HAP-1 (cell line): ENCODE measurements at regions not wholly inside any gene's neighbourhood (a gene's known extent, or its start where the extent isn't known, plus 50 kb on each side); places are given as distances from the start of the nearest gene placed in this dataset.

ENCODE experiments used
- DNase-seq, 2 experiments: peaks; one replicate each; pipeline ENCODE4 v3.0.0-alpha.2; 2016 to 2020; ENCODE audit warnings: low spot score in 2 of 2
- H3K27me3 ChIP-seq: fragments of 250-450 bp; sonication (Bioruptor Pico); 2 replicates; pipeline ENCODE4 v1.5.1; 2020; ENCODE audit warnings: low read depth, mild to moderate bottlenecking, moderate library complexity
- H3K36me3 ChIP-seq: fragments of 250-450 bp; sonication (Bioruptor Pico); replicated peaks from 2 replicates; pipeline ENCODE4 v1.5.1; 2020; ENCODE audit warnings: mild to moderate bottlenecking
- H3K4me1 ChIP-seq: fragments of 250-450 bp; sonication (Bioruptor Pico); 2 replicates; pipeline ENCODE4 v1.5.1; 2020; ENCODE audit warnings: mild to moderate bottlenecking
- H3K4me3 ChIP-seq: fragments of 250-450 bp; sonication (Bioruptor Pico); 2 replicates; pipeline ENCODE4 v1.5.1; 2020; ENCODE audit warnings: mild to moderate bottlenecking, moderate library complexity
- H3K9me3 ChIP-seq: fragments of 250-450 bp; sonication (Bioruptor Pico); 2 replicates; pipeline ENCODE4 v1.5.1; 2020; ENCODE audit warnings: mild to moderate bottlenecking, moderate library complexity
- in situ Hi-C: fragments of 300-500 bp; cut with MboI; formaldehyde crosslinking; loops from 3 replicates; pipeline ENCODE4 v1.14.3; 2020; ENCODE audit warnings: low sequenced_read_pairs, inconsistent platforms, mixed read lengths

DNA sequence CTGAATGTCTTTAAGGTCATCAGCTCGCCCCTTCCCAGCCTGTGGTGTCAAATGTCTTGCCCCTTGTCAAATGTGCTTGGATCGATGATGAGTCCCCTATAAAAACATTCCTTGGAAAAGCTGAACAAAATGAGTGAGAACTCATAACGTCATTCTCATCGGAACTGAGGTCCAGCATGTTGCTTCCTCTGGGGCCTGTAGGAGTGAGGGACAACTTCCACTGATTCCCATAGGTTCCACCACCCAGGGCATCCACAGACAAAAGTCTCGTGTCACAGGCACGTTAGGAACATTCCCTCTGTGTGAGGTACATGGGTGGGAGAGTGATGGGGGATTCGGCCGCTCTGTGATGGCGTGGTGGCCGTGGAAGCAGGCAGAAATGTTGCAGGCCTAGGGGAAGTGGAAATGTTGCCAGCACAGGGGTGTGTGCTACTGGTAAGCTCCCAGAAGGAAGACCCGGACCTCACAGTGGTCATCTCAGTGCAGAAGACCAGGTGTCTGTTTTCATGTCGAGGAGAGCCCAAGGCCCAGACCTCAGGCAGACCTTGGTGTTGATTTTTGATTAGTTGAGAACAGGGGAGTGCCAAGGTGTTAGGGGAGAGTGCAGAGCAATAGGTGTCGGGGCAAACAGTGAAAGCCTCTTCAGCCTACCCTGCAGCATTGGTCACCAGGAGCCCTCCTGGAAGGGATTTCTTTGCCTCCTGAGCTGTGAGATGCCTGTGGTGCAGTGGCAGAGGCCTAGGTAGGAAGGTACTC is 96.8 kb downstream of the SNRPN start:
- no peaks in the 10 kb centered on the region for H3K36me3 ChIP-seq
- H3K9me3 ChIP-seq, result peaks cover 4% of the 10 kb centered on the region; the same call in 1 of the 2 replicates

DNA sequence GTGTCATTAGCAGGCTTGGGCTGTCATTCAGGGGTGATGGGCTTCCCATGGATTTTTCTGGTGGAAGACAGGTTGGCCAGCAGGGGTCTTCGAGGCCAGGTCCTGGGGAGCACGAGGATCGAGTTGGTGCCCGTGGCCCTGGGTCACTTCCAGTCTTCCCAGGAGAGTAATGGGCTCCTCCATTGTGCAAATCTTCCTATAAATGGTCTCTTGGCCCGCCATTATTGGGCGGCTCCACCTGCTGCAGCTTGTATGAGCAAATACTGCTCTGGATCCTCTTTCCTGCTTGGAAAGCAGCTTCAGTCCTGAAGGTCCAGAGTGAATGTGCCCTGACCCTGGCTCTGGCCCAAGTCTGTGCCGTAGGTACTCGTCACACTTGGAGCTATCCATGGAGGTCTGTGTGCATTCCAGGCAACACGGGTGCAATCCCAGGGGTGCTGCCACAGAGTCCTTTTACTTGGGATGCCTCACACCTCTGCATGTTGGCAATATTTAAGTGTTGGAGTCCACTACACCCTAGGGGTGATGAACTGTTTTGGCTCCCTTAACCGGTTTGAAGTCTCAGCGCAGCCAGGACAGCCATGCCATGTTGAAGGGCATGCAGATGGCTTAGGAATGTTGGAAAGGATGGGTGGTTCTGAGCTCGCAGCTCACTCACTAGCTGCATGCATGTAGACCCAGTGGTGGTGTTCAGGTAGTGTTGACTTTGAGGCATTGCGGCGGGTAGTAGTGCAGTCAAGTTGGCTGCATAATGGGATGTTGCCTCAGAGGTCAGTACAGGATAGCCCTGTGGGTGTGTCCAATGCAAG is 97.6 kb downstream of the SNRPN start:
- Histone ChIP-seq H3K4me3 (no peak overlapping the region), H3K36me3 (no peaks in the 10 kb centered on the region), H3K27me3 (no peaks in the 10 kb centered on the region), H3K4me1 (no peaks in the 10 kb centered on the region), H3K9me3 (peaks cover 5% of the 10 kb centered on the region; the same call in 1 of the 2 replicates)
- DNase-seq, result no peak
- in situ Hi-C loops, result no loop called here

More for the DNA sequence above, 96.8 kb downstream of the SNRPN start:
- in situ Hi-C loops, result no loop called here
- Histone ChIP-seq H3K4me1 (no peaks in the 10 kb centered on the region), H3K4me3 (no peak overlapping the region), H3K27me3 (no peaks in the 10 kb centered on the region)
- no peak for DNase-seq

DNA sequence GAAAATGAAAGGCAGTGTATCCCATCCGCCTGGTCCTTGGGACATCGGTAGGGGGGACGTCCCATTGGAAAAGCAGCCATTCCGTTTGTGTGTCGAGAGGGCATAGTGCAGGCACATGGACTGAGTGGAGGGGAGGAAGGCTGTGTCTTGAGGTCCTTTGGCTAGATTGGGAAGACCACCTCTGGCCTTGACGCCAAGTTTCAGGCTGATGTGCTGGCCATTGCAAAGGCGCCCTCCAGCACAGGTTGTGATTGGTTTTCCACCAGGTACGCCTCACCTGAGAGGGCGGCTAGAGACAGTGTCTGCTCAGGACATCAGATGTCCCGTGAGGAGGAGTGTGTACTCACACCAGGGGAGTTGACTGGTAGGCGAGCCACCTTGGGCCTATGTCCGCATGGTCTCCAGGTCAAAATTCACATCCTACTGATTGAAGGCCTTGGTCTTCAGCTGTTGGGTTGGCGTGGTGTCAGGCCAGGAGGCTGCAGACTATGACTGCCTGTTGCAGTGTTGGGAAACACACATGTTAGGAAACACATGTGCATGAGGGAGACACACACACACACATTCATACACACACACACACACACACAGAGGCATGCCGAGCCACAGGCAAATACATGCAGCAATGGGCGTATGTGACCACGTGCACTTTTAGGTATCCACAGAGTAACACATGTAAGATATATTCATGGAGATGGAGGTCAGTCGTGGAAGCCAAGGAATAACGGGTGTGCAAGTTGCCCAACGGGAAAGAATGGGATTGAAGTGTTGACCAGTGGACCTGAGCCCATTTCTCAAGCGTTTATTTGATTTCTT is 98.4 kb downstream of the SNRPN start:
- Histone ChIP-seq H3K4me3 (no peak overlapping the region), H3K36me3 (no peaks in the 10 kb centered on the region), H3K4me1 (no peaks in the 10 kb centered on the region), H3K9me3 (peaks cover 5% of the 10 kb centered on the region; the same call in 1 of the 2 replicates), H3K27me3 (no peaks in the 10 kb centered on the region)
- DNase-seq, result no peak
- in situ Hi-C loops, result no loop called here

DNA sequence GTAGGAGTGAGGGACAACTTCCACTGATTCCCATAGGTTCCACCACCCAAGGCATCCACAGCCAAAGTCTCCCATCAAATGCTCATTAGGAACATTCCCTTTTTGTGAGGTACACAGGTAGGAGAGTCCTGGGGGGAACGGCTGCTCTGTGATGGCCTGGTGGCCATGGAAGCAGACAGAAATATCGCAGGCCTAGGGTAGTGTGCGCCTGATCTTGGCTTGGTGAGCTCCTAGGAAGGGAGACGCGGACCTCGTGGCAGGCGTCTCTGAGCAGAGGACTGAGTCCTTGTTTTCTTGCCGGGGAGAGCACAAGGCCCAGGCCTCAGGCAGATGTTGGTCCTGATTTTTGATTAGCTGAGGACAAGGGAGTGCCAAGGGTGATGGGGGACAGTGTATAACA is 99.5 kb downstream of the SNRPN start:
- Histone ChIP-seq H3K9me3 (peaks cover 5% of the 10 kb centered on the region; the same call in 1 of the 2 replicates), H3K4me3 (no peak overlapping the region), H3K27me3 (no peaks in the 10 kb centered on the region), H3K36me3 (no peaks in the 10 kb centered on the region), H3K4me1 (no peaks in the 10 kb centered on the region)
- in situ Hi-C loops, result no loop called here
- DNase-seq, result no peak

GRCh38 chr15:25054943-25055342 is 100.2 kb downstream of the SNRPN start:
- peaks cover 5% of the 10 kb centered on the region; the same call in 1 of the 2 replicates for H3K9me3 ChIP-seq
- in situ Hi-C loops, result no loop called here
- H3K4me1 ChIP-seq, result no peaks in the 10 kb centered on the region
- no peaks in the 10 kb centered on the region for H3K27me3 ChIP-seq
- no peaks in the 10 kb centered on the region for H3K36me3 ChIP-seq
- no peak for DNase-seq
- no peak overlapping the region for H3K4me3 ChIP-seq

- Histone ChIP-seq H3K27me3 (no peaks in the 10 kb centered on the region), H3K4me3 (no peak overlapping the region), H3K9me3 (peaks cover 5% of the 10 kb centered on the region; the same call in 1 of the 2 replicates), H3K4me1 (no peaks in the 10 kb centered on the region), H3K36me3 (no peaks in the 10 kb centered on the region)
- DNase-seq, result no peak
- in situ Hi-C loops, result no loop called here
Measured at GRCh38 chr15:25055356-25056068, 100.7 kb downstream of the SNRPN start.

GRCh38 chr15:25056484-25057425 is 102.0 kb downstream of the SNRPN start:
- H3K27me3 ChIP-seq, result no peaks in the 10 kb centered on the region
- H3K36me3 ChIP-seq, result no peaks in the 10 kb centered on the region
- in situ Hi-C loops, result no loop called here
- peaks cover 7% of the 10 kb centered on the region for H3K9me3 ChIP-seq
- DNase-seq, result peak in 1 of 2 experiments; percentile 10
- H3K4me3 ChIP-seq, result no peak overlapping the region
- no peaks in the 10 kb centered on the region for H3K4me1 ChIP-seq

DNA sequence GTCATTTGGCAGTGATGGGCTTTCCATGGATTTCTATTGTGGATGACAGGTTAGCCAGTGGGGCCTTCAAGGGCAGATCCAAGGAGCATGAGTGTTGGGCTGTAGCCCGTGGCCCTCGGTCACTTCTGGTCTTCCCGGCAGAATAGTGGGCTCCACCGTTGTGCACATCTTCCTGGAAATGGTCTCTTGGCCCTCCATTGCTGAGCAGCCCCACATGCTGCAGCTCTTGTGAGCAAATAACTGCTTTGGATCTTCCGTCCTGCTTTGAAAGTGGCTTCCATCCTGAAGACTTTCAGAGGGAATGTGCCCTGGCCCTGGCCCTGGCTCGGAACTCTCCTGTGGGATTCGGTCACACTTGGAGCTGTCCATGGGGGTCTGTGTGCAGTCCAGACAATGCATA is 102.8 kb downstream of the SNRPN start:
- H3K27me3 ChIP-seq, result no peaks in the 10 kb centered on the region
- H3K36me3 ChIP-seq, result no peaks in the 10 kb centered on the region
- H3K4me1 ChIP-seq, result no peaks in the 10 kb centered on the region
- peaks cover 7% of the 10 kb centered on the region for H3K9me3 ChIP-seq
- no peak overlapping the region for H3K4me3 ChIP-seq
- in situ Hi-C loops, result no loop called here
- no peak for DNase-seq

DNA sequence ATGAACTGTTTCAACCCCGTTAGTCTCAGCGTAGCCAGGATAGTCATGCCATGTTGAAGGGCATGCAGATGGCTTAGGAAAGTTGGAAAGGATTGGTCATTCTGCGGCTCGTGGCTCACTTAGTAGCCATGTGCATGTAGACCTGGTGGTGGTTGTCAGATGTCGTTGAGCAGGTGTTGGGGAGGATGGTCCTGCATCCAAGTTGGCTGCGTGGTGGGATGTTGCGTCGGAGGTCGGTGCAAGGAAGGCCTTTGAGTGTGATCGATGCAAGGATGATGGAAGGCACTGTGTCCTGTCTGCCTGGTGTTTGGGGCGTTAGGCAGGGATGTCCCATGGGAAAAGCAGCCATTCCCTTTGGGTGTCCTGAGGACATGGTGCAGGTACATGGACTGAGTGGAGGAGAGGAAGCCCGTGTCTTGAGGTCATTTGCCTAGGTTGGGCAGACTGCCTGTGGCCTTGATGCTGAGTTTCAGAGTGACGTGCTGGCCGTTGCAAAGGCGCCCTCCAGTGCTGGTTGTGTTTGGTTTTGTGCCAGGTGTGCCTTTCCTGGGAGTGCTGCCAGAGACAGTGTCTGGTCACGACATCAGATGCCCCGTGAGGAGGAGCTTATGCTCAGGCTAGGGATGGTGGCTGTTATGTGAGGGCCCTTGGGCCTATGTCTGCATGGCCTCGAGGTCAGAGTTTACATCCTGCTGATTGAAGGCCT is 103.4 kb downstream of the SNRPN start:
- Histone ChIP-seq H3K27me3 (no peaks in the 10 kb centered on the region), H3K4me1 (no peaks in the 10 kb centered on the region), H3K36me3 (no peaks in the 10 kb centered on the region), H3K9me3 (peaks cover 7% of the 10 kb centered on the region), H3K4me3 (no peak overlapping the region)
- in situ Hi-C loops, result no loop called here
- no peak for DNase-seq

- Histone ChIP-seq H3K27me3 (no peaks in the 10 kb centered on the region), H3K9me3 (peaks cover 7% of the 10 kb centered on the region), H3K4me1 (no peaks in the 10 kb centered on the region), H3K4me3 (no peak overlapping the region), H3K36me3 (no peaks in the 10 kb centered on the region)
- no peak for DNase-seq
- in situ Hi-C loops, result no loop called here
Measured at GRCh38 chr15:25059698-25060471, 105.1 kb downstream of the SNRPN start.

DNA sequence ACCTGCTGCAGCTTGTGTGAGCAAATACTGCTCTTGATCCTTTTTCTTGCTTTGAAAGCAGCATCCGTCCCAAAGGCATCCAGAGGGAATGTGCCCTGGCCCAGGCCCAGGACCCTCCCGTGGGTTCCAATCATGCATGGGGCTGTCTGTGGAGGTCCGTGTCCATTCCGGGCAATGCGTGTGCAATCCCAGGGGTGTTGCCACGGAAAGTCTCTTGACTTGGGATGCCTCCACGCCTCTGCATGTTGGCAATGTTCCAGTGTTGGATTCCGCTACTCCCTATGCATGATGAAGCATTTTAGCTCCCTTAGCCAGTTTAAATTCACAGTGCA is 105.7 kb downstream of the SNRPN start:
- peaks cover 7% of the 10 kb centered on the region for H3K9me3 ChIP-seq
- in situ Hi-C loops, result no loop called here
- no peaks in the 10 kb centered on the region for H3K4me1 ChIP-seq
- no peaks in the 10 kb centered on the region for H3K27me3 ChIP-seq
- no peaks in the 10 kb centered on the region for H3K36me3 ChIP-seq
- no peak overlapping the region for H3K4me3 ChIP-seq
- no peak for DNase-seq
